H1 (cell line): ENCODE measurements at regions not wholly inside any gene's neighbourhood (a gene's known extent, or its start where the extent isn't known, plus 50 kb on each side); places are given as distances from the start of the nearest gene placed in this dataset.

Experiments used
- CHD2 ChIP-seq: IDR thresholded peaks from 2 replicates; pipeline ENCODE4 v1.6.1; 2012; ENCODE audit warnings: low read length, improper control_type of control experiment
- CHD7 ChIP-seq: fragments of 300-600 bp; sonication (generic); IDR thresholded peaks from 2 replicates; pipeline ENCODE4 v1.7.1; 2012; ENCODE audit warnings: low read length, moderate library complexity, mild to moderate bottlenecking, inconsistent platforms; ENCODE audit not compliant: insufficient replicate concordance
- E2F6 ChIP-seq: IDR thresholded peaks from 2 replicates; pipeline ENCODE4 v1.6.1; 2012; ENCODE audit warnings: inconsistent platforms
- EZH2 ChIP-seq: fragments of 200-600 bp; sonication (generic); IDR thresholded peaks from 2 replicates; pipeline ENCODE4 v1.7.1; 2012; ENCODE audit warnings: low read depth, mild to moderate bottlenecking, moderate library complexity, low read length, inconsistent platforms; ENCODE audit not compliant: severe bottlenecking
- FOSL1 ChIP-seq: IDR thresholded peaks from 2 replicates; pipeline ENCODE4 v1.6.1; 2011; ENCODE audit warnings: mild to moderate bottlenecking, low read depth, low read length, moderate library complexity; ENCODE audit not compliant: insufficient read depth
- GABPA ChIP-seq: IDR thresholded peaks from 2 replicates; pipeline ENCODE4 v1.6.1; 2011; ENCODE audit warnings: mild to moderate bottlenecking, low read length, moderate library complexity, borderline replicate concordance; ENCODE audit not compliant: insufficient read depth
- JUN ChIP-seq: IDR thresholded peaks from 2 replicates; pipeline ENCODE4 v1.6.1; 2011; ENCODE audit warnings: low read depth, mild to moderate bottlenecking, improper control_type of control experiment, low read length
- RBBP5 ChIP-seq: IDR thresholded peaks from 2 replicates; pipeline ENCODE4 v1.7.1; 2012; ENCODE audit warnings: low read depth, mild to moderate bottlenecking, inconsistent platforms, low read length, moderate library complexity, borderline replicate concordance
- RFX5 ChIP-seq: IDR thresholded peaks from 2 replicates; pipeline ENCODE4 v1.6.1; 2011; ENCODE audit warnings: low read depth, low read length, improper control_type of control experiment, borderline replicate concordance

- no peak for TF ChIP-seq CHD7
- no peak for TF ChIP-seq RBBP5
- TF ChIP-seq GABPA, result no peak
- no peak for TF ChIP-seq E2F6
- TF ChIP-seq CHD2, result no peak
- TF ChIP-seq EZH2, result no peak
- no peak for TF ChIP-seq FOSL1
- TF ChIP-seq JUN, result no peak
- TF ChIP-seq RFX5, result no peak
Observed at GRCh38 chr22:44622679-44623078, 79.3 kb upstream of the PRR5 start (continued).
